Sigmoid colon (tissue), 6 donors: ENCODE measurements at regions not wholly inside any gene's neighbourhood (a gene's known extent, or its start where the extent isn't known, plus 50 kb on each side); places are given as distances from the start of the nearest gene placed in this dataset.

Experiments
- DNase-seq: peaks from one replicate; pipeline ENCODE4 v3.0.0-alpha.2; 2019
- H3K27ac ChIP-seq, 4 donors: fragments of 200-600 bp; sonication (generic); one replicate each; pipeline ENCODE4 v1.5.1; 2016 to 2019; ENCODE audit warnings: mild to moderate bottlenecking in 1 of 4
- H3K27me3 ChIP-seq, 3 donors: fragments of 200-600 bp; sonication (generic); one replicate each; pipeline ENCODE4 v1.5.1; 2019; ENCODE audit warnings: mild to moderate bottlenecking in 1 of 3
- H3K36me3 ChIP-seq, 4 donors: fragments of 200-600 bp; sonication (generic); one replicate each; pipeline ENCODE4 v1.5.1; 2016 to 2019
- H3K4me1 ChIP-seq, 4 donors: fragments of 200-600 bp; sonication (generic); one replicate each; pipeline ENCODE4 v1.5.1; 2017 to 2019
- H3K4me3 ChIP-seq, 4 donors: fragments of 200-600 bp; sonication (generic); one replicate each; pipeline ENCODE4 v1.5.1; 2017 to 2019; ENCODE audit warnings: mild to moderate bottlenecking in 2 of 4, moderate library complexity in 1 of 4
- H3K9me3 ChIP-seq, 4 donors: fragments of 200-600 bp in 3 of 4; sonication (generic) in 3 of 4; one replicate each; pipeline versions ENCODE4 v1.5.1 to v1.6.1; 2013 to 2019
- EP300 ChIP-seq, 4 donors: sonication (generic); formaldehyde crosslinking; IDR thresholded peaks; one replicate each; pipeline ENCODE4 v1.6.1; 2017; ENCODE audit warnings: antibody characterized with exemption in 4 of 4
- POLR2A ChIP-seq, 2 donors: fragments of 450-650 bp; IDR thresholded peaks; one replicate each; pipeline ENCODE4 v1.6.1; 2016; ENCODE audit warnings: antibody characterized with exemption in 2 of 2, mild to moderate bottlenecking in 2 of 2, moderate library complexity in 2 of 2
- POLR2AphosphoS5 ChIP-seq, 4 donors: sonication (generic); formaldehyde crosslinking; IDR thresholded peaks; one replicate each; pipeline ENCODE4 v1.6.1; 2017; ENCODE audit warnings: antibody characterized with exemption in 4 of 4
- WGBS, 2 donors: extraction: QIAGEN DNeasy Blood & Tissue Kit; methylation state at CpG; one replicate each; pipeline ENCODE4 v1.1.7; 2013; 5-methylcytosine and 5-hydroxymethylcytosine counted together
- intact Hi-C: fragments of 100-400 bp; cut with DNase I; formaldehyde crosslinking; loops from one replicate; pipeline ENCODE4 v1.15.1; 2023
- TF ChIP-seq, protein P1 (sequence below), 4 experiments: fragments of 450-650 bp in 3 of 4; fragments of 200-600 bp in 1 of 4; IDR thresholded peaks; one replicate each; pipeline ENCODE4 v1.5.1; 2016 to 2019; ENCODE audit warnings: antibody characterized with exemption in 4 of 4, mild to moderate bottlenecking in 3 of 4, moderate library complexity in 2 of 4
- donor health status: healthy with polysubstance abuse.
- donor health status: healthy.

DNA sequence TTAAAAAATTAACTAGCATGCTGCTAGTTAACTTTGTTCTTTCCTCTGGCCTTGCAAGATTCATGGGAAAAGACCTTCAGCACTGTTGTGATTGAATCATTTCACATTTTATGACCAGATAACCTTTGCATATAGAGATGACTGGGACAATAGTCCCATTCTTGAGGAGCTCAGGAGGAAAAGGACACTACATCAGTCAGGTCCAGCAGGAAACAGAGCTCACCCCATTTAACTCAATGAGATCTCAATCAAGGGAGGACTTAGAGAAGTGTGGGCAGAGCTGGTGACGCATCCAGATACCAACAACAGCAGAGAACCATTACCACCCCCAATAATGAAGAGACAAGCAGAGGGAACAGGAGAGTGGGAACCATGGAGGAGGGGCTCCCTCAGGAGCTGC, 109.4 kb upstream of the GUCA2B start:
- Histone ChIP-seq H3K9me3 (no peaks in the 10 kb centered on the region), H3K36me3 (no peaks in the 10 kb centered on the region), H3K4me1 (no peaks in the 10 kb centered on the region), H3K4me3 (no peak overlapping the region), H3K27me3 (no peaks in the 10 kb centered on the region), H3K27ac (no peak overlapping the region)
- intact Hi-C loops: no loop called here
- TF ChIP-seq EP300 (IDR thresholded peaks at IDR 0.05) (no peak), POLR2AphosphoS5 (IDR thresholded peaks at IDR 0.05) (no peak), POLR2A (IDR thresholded peaks at IDR 0.05) (no peak)
- TF ChIP-seq, protein P1, sequence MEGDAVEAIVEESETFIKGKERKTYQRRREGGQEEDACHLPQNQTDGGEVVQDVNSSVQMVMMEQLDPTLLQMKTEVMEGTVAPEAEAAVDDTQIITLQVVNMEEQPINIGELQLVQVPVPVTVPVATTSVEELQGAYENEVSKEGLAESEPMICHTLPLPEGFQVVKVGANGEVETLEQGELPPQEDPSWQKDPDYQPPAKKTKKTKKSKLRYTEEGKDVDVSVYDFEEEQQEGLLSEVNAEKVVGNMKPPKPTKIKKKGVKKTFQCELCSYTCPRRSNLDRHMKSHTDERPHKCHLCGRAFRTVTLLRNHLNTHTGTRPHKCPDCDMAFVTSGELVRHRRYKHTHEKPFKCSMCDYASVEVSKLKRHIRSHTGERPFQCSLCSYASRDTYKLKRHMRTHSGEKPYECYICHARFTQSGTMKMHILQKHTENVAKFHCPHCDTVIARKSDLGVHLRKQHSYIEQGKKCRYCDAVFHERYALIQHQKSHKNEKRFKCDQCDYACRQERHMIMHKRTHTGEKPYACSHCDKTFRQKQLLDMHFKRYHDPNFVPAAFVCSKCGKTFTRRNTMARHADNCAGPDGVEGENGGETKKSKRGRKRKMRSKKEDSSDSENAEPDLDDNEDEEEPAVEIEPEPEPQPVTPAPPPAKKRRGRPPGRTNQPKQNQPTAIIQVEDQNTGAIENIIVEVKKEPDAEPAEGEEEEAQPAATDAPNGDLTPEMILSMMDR (IDR thresholded peaks at IDR 0.05): no peak
- DNase-seq: no peak
- 11 to 79% methylated on average over 1 of the region's 1 CpG for WGBS, 2 donors

DNA sequence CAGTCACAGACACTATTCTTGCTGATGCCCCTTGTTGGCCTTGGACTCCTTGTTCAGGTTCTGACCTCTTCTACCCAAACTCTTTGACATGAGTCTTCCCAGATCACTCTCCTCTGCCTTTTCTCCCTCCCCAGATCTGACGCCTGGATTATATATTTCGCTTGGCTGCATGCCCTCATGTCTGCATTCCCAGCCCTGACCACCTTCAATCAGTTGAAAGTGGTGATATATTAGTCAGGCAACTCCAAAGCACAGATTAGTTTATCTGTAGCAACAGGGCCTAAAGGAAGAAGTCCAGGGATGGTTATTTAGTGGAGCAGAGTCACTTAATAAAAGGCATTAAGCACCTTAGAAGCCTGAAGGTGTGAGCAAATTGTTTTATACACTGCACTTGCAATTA, 110.0 kb upstream of the GUCA2B start:
- no peak overlapping the region for H3K4me3 ChIP-seq
- H3K36me3 ChIP-seq: no peaks in the 10 kb centered on the region
- WGBS, 2 donors: 37 to 77% methylated on average over 2 of the region's 2 CpGs
- no peaks in the 10 kb centered on the region for H3K27me3 ChIP-seq
- intact Hi-C loops: no loop called here
- no peaks in the 10 kb centered on the region for H3K4me1 ChIP-seq
- DNase-seq: no peak
- TF ChIP-seq, protein P1 (IDR thresholded peaks at IDR 0.05): no peak
- TF ChIP-seq POLR2AphosphoS5 (IDR thresholded peaks at IDR 0.05) (no peak), POLR2A (IDR thresholded peaks at IDR 0.05) (no peak), EP300 (IDR thresholded peaks at IDR 0.05) (no peak)
- no peak overlapping the region for H3K27ac ChIP-seq
- H3K9me3 ChIP-seq: no peaks in the 10 kb centered on the region

DNA sequence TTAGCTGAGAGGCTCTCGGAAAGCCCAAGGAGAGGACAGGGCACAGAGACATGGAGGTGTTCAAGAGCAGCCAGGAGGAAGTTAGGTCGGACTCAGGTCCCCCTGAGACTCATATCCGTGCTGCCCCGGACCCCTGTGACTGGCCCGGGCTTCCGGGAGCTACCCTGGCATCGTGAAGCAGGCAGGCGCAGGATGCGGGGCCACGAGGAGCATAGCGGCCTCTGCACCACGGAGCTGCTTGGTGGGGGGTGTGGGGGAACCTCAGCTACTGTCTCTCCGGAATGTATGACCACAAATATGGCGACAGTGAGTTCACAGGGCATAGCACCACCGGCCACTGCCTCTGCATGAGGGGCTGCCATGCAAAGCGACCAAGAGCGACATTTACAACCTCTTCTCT, 112.2 kb upstream of the GUCA2B start:
- Histone ChIP-seq H3K4me3 (no peak overlapping the region), H3K9me3 (no peaks in the 10 kb centered on the region), H3K4me1 (peaks cover 0 to 4% (median 2%) of the 10 kb centered on the region in 4 donors), H3K27ac (no peak overlapping the region), H3K36me3 (no peaks in the 10 kb centered on the region), H3K27me3 (no peaks in the 10 kb centered on the region)
- intact Hi-C loops: no loop called here
- DNase-seq: no peak
- TF ChIP-seq, protein P1 (IDR thresholded peaks at IDR 0.05): no peak
- TF ChIP-seq POLR2A (IDR thresholded peaks at IDR 0.05) (no peak), EP300 (IDR thresholded peaks at IDR 0.05) (no peak), POLR2AphosphoS5 (IDR thresholded peaks at IDR 0.05) (no peak)
- 92 to 93% methylated on average over 17 of the region's 17 CpGs for WGBS, 2 donors

DNA sequence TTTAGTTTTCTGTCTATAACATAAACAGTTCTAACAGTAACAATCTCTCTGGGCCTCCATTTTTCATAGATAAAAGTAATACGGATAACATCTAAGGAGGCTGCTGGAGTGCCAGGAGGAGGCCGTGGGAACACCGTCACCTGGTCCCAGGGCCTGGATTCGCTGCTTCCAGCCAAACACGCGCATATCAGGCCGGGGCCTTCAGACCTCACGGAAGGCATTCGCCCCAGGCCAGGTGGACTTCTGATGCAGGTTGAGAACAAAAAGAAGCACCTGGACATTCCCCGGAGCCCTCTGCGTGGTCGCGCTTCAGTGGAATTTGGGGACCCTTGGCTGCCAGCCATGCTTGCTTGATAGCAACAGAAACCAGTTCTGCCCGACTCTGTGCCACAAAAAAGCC, 113.1 kb upstream of the GUCA2B start:
- 93 to 96% methylated on average over 14 of the region's 14 CpGs for WGBS, 2 donors
- H3K27me3 ChIP-seq: no peaks in the 10 kb centered on the region
- TF ChIP-seq, protein P1 (IDR thresholded peaks at IDR 0.05): no peak
- TF ChIP-seq EP300 (IDR thresholded peaks at IDR 0.05) (no peak), POLR2AphosphoS5 (IDR thresholded peaks at IDR 0.05) (no peak), POLR2A (IDR thresholded peaks at IDR 0.05) (no peak)

DNA sequence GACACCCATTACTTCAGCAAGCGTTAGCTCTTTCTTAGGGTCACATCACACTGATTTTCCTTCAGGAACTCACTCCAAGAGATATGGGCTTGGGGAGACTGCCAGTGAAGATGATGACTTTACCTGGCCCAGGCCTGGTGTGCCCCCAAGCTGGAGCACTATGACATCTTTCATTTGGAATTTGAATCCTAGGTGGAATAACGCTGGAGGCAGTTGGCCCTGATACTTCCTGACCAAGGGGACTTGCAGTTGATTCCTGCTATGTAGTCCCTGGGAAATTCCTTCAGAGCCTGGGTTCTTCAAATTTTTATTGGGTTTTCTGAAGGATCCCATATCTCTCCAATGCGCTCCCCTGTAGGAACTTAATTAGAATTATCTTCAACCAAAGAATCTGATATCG, 114.9 kb upstream of the GUCA2B start:
- TF ChIP-seq POLR2AphosphoS5 (IDR thresholded peaks at IDR 0.05) (no peak), EP300 (IDR thresholded peaks at IDR 0.05) (no peak), POLR2A (IDR thresholded peaks at IDR 0.05) (no peak)
- TF ChIP-seq, protein P1 (IDR thresholded peaks at IDR 0.05): no peak
- H3K9me3 ChIP-seq: no peaks in the 10 kb centered on the region
- 88 to 92% methylated on average over 4 of the region's 4 CpGs for WGBS, 2 donors
- intact Hi-C loops: loop anchor here (10.0 kb wide), 1 partner anchor 297 kb away; the partner anchor contains the start of gene FOXJ3
- H3K4me1 ChIP-seq: peaks cover 0 to 11% (median 11%) of the 10 kb centered on the region in 4 donors
- no peak for DNase-seq
- H3K4me3 ChIP-seq: no peak overlapping the region
- no peaks in the 10 kb centered on the region for H3K27me3 ChIP-seq
- no peak overlapping the region for H3K27ac ChIP-seq
- H3K36me3 ChIP-seq: no peaks in the 10 kb centered on the region

More for the DNA sequence above, 113.1 kb upstream of the GUCA2B start:
- Histone ChIP-seq H3K36me3 (no peaks in the 10 kb centered on the region), H3K4me3 (no peak overlapping the region), H3K9me3 (no peaks in the 10 kb centered on the region), H3K4me1 (peaks cover 0 to 4% (median 2%) of the 10 kb centered on the region in 4 donors), H3K27ac (no peak overlapping the region)
- intact Hi-C loops: no loop called here
- no peak for DNase-seq
